ENCODE measurements at regions not wholly inside any gene's neighbourhood (a gene's known extent, or its start where the extent isn't known, plus 50 kb on each side); places are given as distances from the start of the nearest gene placed in this dataset.
"Not testable (repeated sequence)": the region's sequence is repeated elsewhere in the genome, so short reads cannot be mapped to it uniquely, and the experiment has no call there.

GRCh38 chr1:213538251-213538650 is 449.5 kb upstream of the PROX1 start:
- DNase-seq = no peak
- no peak for TF ChIP-seq CTCF (IDR thresholded peaks at IDR 0.05)
- H3K4me3 ChIP-seq = no peak overlapping the region

GRCh38 chr1:213539464-213539863 is 448.3 kb upstream of the PROX1 start:
- Histone ChIP-seq H3K4me1 (ENCODE audit: low read depth) (no peaks in the 10 kb centered on the region), H3K4me3 (no peak overlapping the region), H3K36me3 (ENCODE audit: low read depth) (no peaks in the 10 kb centered on the region), H3K9me3 (no peaks in the 10 kb centered on the region)
- intact Hi-C loops (cut with DNase I, micrococcal nuclease) = no loop called here
- DNase-seq (no peak), ATAC-seq (no peak)
- TF ChIP-seq CTCF (IDR thresholded peaks at IDR 0.05) = no peak

More at GRCh38 chr1:213538251-213538650, 449.5 kb upstream of the PROX1 start:
- intact Hi-C loops (cut with DNase I, micrococcal nuclease) = no loop called here
- no peaks in the 10 kb centered on the region for H3K9me3 ChIP-seq
- no peak for ATAC-seq
- no peaks in the 10 kb centered on the region for H3K4me1 ChIP-seq (ENCODE audit: low read depth)
- H3K36me3 ChIP-seq (ENCODE audit: low read depth) = no peaks in the 10 kb centered on the region

- ATAC-seq (no peak), DNase-seq (no peak)
- Histone ChIP-seq H3K9me3 (no peaks in the 10 kb centered on the region), H3K4me1 (ENCODE audit: low read depth) (no peaks in the 10 kb centered on the region), H3K36me3 (ENCODE audit: low read depth) (no peaks in the 10 kb centered on the region), H3K4me3 (no peak overlapping the region)
- no peak for TF ChIP-seq CTCF (IDR thresholded peaks at IDR 0.05)
- intact Hi-C loops (cut with DNase I, micrococcal nuclease) = no loop called here
Measured at GRCh38 chr1:213541641-213542040, 446.1 kb upstream of the PROX1 start.

GRCh38 chr1:213545181-213545580 is 442.6 kb upstream of the PROX1 start:
- not testable (repeated sequence) for ATAC-seq

GRCh38 chr1:213549982-213550381 is 437.8 kb upstream of the PROX1 start:
- ATAC-seq (no peak), DNase-seq (no peak)
- Histone ChIP-seq H3K9me3 (no peaks in the 10 kb centered on the region), H3K4me1 (ENCODE audit: low read depth) (no peaks in the 10 kb centered on the region), H3K36me3 (ENCODE audit: low read depth) (no peaks in the 10 kb centered on the region), H3K4me3 (no peak overlapping the region)
- intact Hi-C loops (cut with DNase I, micrococcal nuclease) = no loop called here
- TF ChIP-seq CTCF (IDR thresholded peaks at IDR 0.05) = no peak

More at GRCh38 chr1:213545181-213545580, 442.6 kb upstream of the PROX1 start:
- H3K9me3 ChIP-seq; DNase-seq; H3K36me3 ChIP-seq (ENCODE audit: low read depth); H3K4me3 ChIP-seq; intact Hi-C loops (cut with DNase I, micrococcal nuclease); H3K4me1 ChIP-seq (ENCODE audit: low read depth): not testable (repeated sequence)

DNA sequence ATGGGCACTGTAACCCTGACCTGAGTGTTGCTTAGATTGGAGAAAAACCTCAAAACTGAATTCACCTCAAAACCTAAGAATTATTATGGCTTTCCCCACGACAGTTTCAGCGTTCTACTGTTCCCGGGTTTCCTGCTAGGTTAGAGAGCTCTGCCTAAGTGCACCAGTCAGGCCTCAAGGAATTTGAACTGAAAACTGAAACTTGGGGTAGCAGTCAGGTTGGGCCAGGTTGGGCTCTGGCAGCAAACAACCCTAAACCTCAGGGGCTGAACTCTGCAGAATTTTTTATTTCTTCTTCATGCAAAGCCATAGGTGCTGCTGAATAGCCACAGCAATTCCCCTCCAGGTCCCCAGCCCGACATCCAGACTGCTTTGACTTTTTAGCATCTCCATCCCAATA is 437.0 kb upstream of the PROX1 start:
- no peaks in the 10 kb centered on the region for H3K9me3 ChIP-seq
- no peaks in the 10 kb centered on the region for H3K36me3 ChIP-seq (ENCODE audit: low read depth)
- DNase-seq (no peak), ATAC-seq (no peak)
- H3K4me3 ChIP-seq = no peak overlapping the region
- H3K4me1 ChIP-seq (ENCODE audit: low read depth) = no peaks in the 10 kb centered on the region
- TF ChIP-seq CTCF (IDR thresholded peaks at IDR 0.05) = no peak
- intact Hi-C loops (cut with DNase I, micrococcal nuclease) = no loop called here

Measured in mucosa of descending colon (tissue), 3 donors.